PC-9 (cell line): ENCODE measurements at regions not wholly inside any gene's neighbourhood (a gene's known extent, or its start where the extent isn't known, plus 50 kb on each side); places are given as distances from the start of the nearest gene placed in this dataset.

Experiments used
- EZH2 ChIP-seq: fragments of 200-600 bp; sonication (generic); IDR thresholded peaks from 2 replicates; pipeline ENCODE4 v1.8.0; 2017; ENCODE audit warnings: antibody characterized with exemption, low read depth
- TF ChIP-seq, protein P1 (sequence below): fragments of 200-600 bp; sonication (generic); conservative IDR thresholded peaks from 2 replicates; pipeline ENCODE4 v1.6.1; 2017; ENCODE audit warnings: mixed run types, antibody characterized with exemption, mild to moderate bottlenecking, moderate library complexity

DNA sequence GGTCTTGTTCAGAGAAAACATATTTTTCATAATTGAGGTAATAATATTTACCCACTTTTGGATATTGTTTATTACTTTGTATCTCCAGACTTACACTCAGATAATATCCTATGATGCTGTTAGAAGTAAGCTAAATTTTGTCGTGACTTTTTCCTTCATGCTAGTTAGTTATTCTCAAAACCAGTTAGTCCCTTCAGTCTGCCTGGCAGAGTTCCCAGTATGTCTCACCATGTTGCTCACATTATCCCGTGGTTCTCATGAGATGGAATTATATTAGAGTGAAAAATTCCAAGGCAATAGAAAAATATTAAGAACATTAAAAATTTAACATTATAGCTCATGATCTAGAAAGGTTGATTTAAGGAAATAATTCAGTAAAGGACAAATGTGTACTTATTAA is 81.5 kb upstream of the SMIM30 start:
- TF ChIP-seq, protein P1, sequence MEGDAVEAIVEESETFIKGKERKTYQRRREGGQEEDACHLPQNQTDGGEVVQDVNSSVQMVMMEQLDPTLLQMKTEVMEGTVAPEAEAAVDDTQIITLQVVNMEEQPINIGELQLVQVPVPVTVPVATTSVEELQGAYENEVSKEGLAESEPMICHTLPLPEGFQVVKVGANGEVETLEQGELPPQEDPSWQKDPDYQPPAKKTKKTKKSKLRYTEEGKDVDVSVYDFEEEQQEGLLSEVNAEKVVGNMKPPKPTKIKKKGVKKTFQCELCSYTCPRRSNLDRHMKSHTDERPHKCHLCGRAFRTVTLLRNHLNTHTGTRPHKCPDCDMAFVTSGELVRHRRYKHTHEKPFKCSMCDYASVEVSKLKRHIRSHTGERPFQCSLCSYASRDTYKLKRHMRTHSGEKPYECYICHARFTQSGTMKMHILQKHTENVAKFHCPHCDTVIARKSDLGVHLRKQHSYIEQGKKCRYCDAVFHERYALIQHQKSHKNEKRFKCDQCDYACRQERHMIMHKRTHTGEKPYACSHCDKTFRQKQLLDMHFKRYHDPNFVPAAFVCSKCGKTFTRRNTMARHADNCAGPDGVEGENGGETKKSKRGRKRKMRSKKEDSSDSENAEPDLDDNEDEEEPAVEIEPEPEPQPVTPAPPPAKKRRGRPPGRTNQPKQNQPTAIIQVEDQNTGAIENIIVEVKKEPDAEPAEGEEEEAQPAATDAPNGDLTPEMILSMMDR: no peak
- TF ChIP-seq EZH2: no peak
